ENCODE measurements at regions not wholly inside any gene's neighbourhood (a gene's known extent, or its start where the extent isn't known, plus 50 kb on each side); places are given as distances from the start of the nearest gene placed in this dataset.
"Not testable (repeated sequence)": the region's sequence is repeated elsewhere in the genome, so short reads cannot be mapped to it uniquely, and the experiment has no call there.

GRCh38 chr9:38181866-38182265 lies 112.8 kb upstream of the SHB start:
- in situ Hi-C loops (cut with MboI; ENCODE audit: low pct_unique_long_range_greater_than_20kb, low sequenced_read_pairs): no loop called here
- no peak for DNase-seq

- no peak for DNase-seq
- in situ Hi-C loops (cut with MboI; ENCODE audit: low pct_unique_long_range_greater_than_20kb, low sequenced_read_pairs): no loop called here
Measured at GRCh38 chr9:38181232-38181631, 112.2 kb upstream of the SHB start.

GRCh38 chr9:38180656-38181055 lies 111.6 kb upstream of the SHB start:
- in situ Hi-C loops (cut with MboI; ENCODE audit: low pct_unique_long_range_greater_than_20kb, low sequenced_read_pairs): no loop called here
- no peak for DNase-seq

GRCh38 chr9:38179965-38180364 lies 110.9 kb upstream of the SHB start:
- in situ Hi-C loops (cut with MboI; ENCODE audit: low pct_unique_long_range_greater_than_20kb, low sequenced_read_pairs): no loop called here
- no peak for DNase-seq

- in situ Hi-C loops (cut with MboI; ENCODE audit: low pct_unique_long_range_greater_than_20kb, low sequenced_read_pairs): no loop called here
- no peak for DNase-seq
Measured at GRCh38 chr9:38178237-38178636, 109.2 kb upstream of the SHB start.

- in situ Hi-C loops (cut with MboI; ENCODE audit: low pct_unique_long_range_greater_than_20kb, low sequenced_read_pairs): no loop called here
- no peak for DNase-seq
Measured at GRCh38 chr9:38177680-38178079, 108.7 kb upstream of the SHB start.

GRCh38 chr9:38176251-38176650 lies 107.2 kb upstream of the SHB start:
- DNase-seq: no peak
- in situ Hi-C loops (cut with MboI; ENCODE audit: low pct_unique_long_range_greater_than_20kb, low sequenced_read_pairs): no loop called here

GRCh38 chr9:38175423-38175822 lies 106.4 kb upstream of the SHB start:
- no peak for DNase-seq
- in situ Hi-C loops (cut with MboI; ENCODE audit: low pct_unique_long_range_greater_than_20kb, low sequenced_read_pairs): no loop called here

GRCh38 chr9:38172586-38172985 lies 103.6 kb upstream of the SHB start:
- in situ Hi-C loops (cut with MboI; ENCODE audit: low pct_unique_long_range_greater_than_20kb, low sequenced_read_pairs): loop anchor here (25.0 kb wide), 1 partner anchor 115 kb away; no protein-coding TSS in a partner anchor
- DNase-seq: no peak

- in situ Hi-C loops (cut with MboI; ENCODE audit: low pct_unique_long_range_greater_than_20kb, low sequenced_read_pairs): loop anchor here (25.0 kb wide), 1 partner anchor 115 kb away; no protein-coding TSS in a partner anchor
- DNase-seq: no peak
Measured at GRCh38 chr9:38171926-38172325, 102.9 kb upstream of the SHB start.

GRCh38 chr9:38171538-38171884 lies 102.5 kb upstream of the SHB start:
- no peak for DNase-seq
- in situ Hi-C loops (cut with MboI; ENCODE audit: low pct_unique_long_range_greater_than_20kb, low sequenced_read_pairs): loop anchor here (25.0 kb wide), 1 partner anchor 116 kb away; no protein-coding TSS in a partner anchor

- DNase-seq: not testable (repeated sequence)
Measured at GRCh38 chr9:38170763-38171537, 101.9 kb upstream of the SHB start.

GRCh38 chr9:38170155-38170554 lies 101.1 kb upstream of the SHB start:
- DNase-seq: not testable (repeated sequence)
- in situ Hi-C loops (cut with MboI; ENCODE audit: low pct_unique_long_range_greater_than_20kb, low sequenced_read_pairs): loop anchor here (25.0 kb wide), 1 partner anchor 117 kb away; no protein-coding TSS in a partner anchor

More at GRCh38 chr9:38170763-38171537, 101.9 kb upstream of the SHB start:
- in situ Hi-C loops (cut with MboI; ENCODE audit: low pct_unique_long_range_greater_than_20kb, low sequenced_read_pairs): loop anchor here (25.0 kb wide), 1 partner anchor 116 kb away; no protein-coding TSS in a partner anchor

- in situ Hi-C loops (cut with MboI; ENCODE audit: low pct_unique_long_range_greater_than_20kb, low sequenced_read_pairs): loop anchor here (25.0 kb wide), 1 partner anchor 121 kb away; no protein-coding TSS in a partner anchor
- no peak for DNase-seq
Measured at GRCh38 chr9:38166501-38166900, 97.5 kb upstream of the SHB start.

GRCh38 chr9:38164659-38165221 lies 95.7 kb upstream of the SHB start:
- in situ Hi-C loops (cut with MboI; ENCODE audit: low pct_unique_long_range_greater_than_20kb, low sequenced_read_pairs): loop anchor here (25.0 kb wide), 1 partner anchor 123 kb away; no protein-coding TSS in a partner anchor
- DNase-seq: no peak

- in situ Hi-C loops (cut with MboI; ENCODE audit: low pct_unique_long_range_greater_than_20kb, low sequenced_read_pairs): loop anchor here (25.0 kb wide), 1 partner anchor 124 kb away; no protein-coding TSS in a partner anchor
Measured at GRCh38 chr9:38163518-38163917, 94.5 kb upstream of the SHB start.

GRCh38 chr9:38162332-38163211 lies 93.5 kb upstream of the SHB start:
- in situ Hi-C loops (cut with MboI; ENCODE audit: low pct_unique_long_range_greater_than_20kb, low sequenced_read_pairs): loop anchor here (25.0 kb wide), 1 partner anchor 125 kb away; no protein-coding TSS in a partner anchor

More at GRCh38 chr9:38163518-38163917, 94.5 kb upstream of the SHB start:
- DNase-seq: no peak

GRCh38 chr9:38160613-38161215 lies 91.7 kb upstream of the SHB start:
- in situ Hi-C loops (cut with MboI; ENCODE audit: low pct_unique_long_range_greater_than_20kb, low sequenced_read_pairs): loop anchor here (25.0 kb wide), 1 partner anchor 127 kb away; no protein-coding TSS in a partner anchor
- peak; percentile 57 for DNase-seq

More at GRCh38 chr9:38162332-38163211, 93.5 kb upstream of the SHB start:
- DNase-seq: no peak

- DNase-seq: no peak
- in situ Hi-C loops (cut with MboI; ENCODE audit: low pct_unique_long_range_greater_than_20kb, low sequenced_read_pairs): loop anchor here (25.0 kb wide), 1 partner anchor 128 kb away; no protein-coding TSS in a partner anchor
Measured at GRCh38 chr9:38159599-38159998, 90.6 kb upstream of the SHB start.
